Neural cell (in vitro differentiated cells): ENCODE measurements at regions not wholly inside any gene's neighbourhood (a gene's known extent, or its start where the extent isn't known, plus 50 kb on each side); places are given as distances from the start of the nearest gene placed in this dataset.

ENCODE experiments used
- H2AFZ ChIP-seq: fragments of 200-600, 300-800 bp; sonication (generic), shearing (Covaris generic); 2 replicates; pipeline ENCODE4 v1.6.0; 2014; ENCODE audit warnings: low read depth, mild to moderate bottlenecking, antibody characterized with exemption, low read length, moderate library complexity
- H3F3A ChIP-seq: fragments of 200-600 bp; shearing (Covaris generic); 2 replicates; pipeline ENCODE4 v1.6.1; 2016; ENCODE audit warnings: mild to moderate bottlenecking, moderate library complexity, mixed read lengths, antibody characterized with exemption, low read length; ENCODE audit not compliant: insufficient read depth, poor library complexity, severe bottlenecking
- H3K27ac ChIP-seq: fragments of 200-600, 300-800 bp; sonication (generic), shearing (Covaris generic); 2 replicates; pipeline ENCODE4 v1.5.1; 2014; ENCODE audit warnings: mild to moderate bottlenecking, low read length, moderate library complexity
- H3K27me3 ChIP-seq: fragments of 300-800, 200-600 bp; sonication (generic), shearing (Covaris generic); 2 replicates; pipeline ENCODE4 v1.6.0; 2014; ENCODE audit warnings: mild to moderate bottlenecking, low read depth, low read length, moderate library complexity; ENCODE audit not compliant: insufficient read depth
- H3K36me3 ChIP-seq: fragments of 300-800, 200-600 bp; sonication (generic), shearing (Covaris generic); 2 replicates; pipeline ENCODE4 v1.5.1; 2014; ENCODE audit warnings: mild to moderate bottlenecking, antibody characterized with exemption, low read length, moderate library complexity; ENCODE audit not compliant: insufficient read depth
- H3K4me2 ChIP-seq: fragments of 300-800, 200-600 bp; sonication (generic), shearing (Covaris generic); 2 replicates; pipeline ENCODE4 v1.6.0; 2014; ENCODE audit warnings: mild to moderate bottlenecking, low read length
- H3K4me3 ChIP-seq: fragments of 300-800, 200-600 bp; sonication (generic), shearing (Covaris generic); 2 replicates; pipeline ENCODE4 v1.5.1; 2014; ENCODE audit warnings: mild to moderate bottlenecking, low read length, moderate library complexity
- H3K79me2 ChIP-seq: fragments of 200-600 bp; shearing (Covaris generic); replicated peaks from 2 replicates; pipeline ENCODE4 v1.6.0; 2014; ENCODE audit warnings: mild to moderate bottlenecking, low read length, moderate library complexity; ENCODE audit not compliant: insufficient read depth
- H3K9ac ChIP-seq: fragments of 300-800, 200-600 bp; sonication (generic), shearing (Covaris generic); 2 replicates; pipeline ENCODE4 v1.6.1; 2016; ENCODE audit warnings: mild to moderate bottlenecking, low read length, mixed read lengths
- H3K9me2 ChIP-seq: fragments of 200-600 bp; shearing (Covaris generic); 2 replicates; pipeline ENCODE4 v1.6.1; 2016; ENCODE audit warnings: mild to moderate bottlenecking, low read length, mixed read lengths; ENCODE audit not compliant: insufficient read depth
- H3K9me3 ChIP-seq: fragments of 200-600, 300-800 bp; sonication (generic), shearing (Covaris generic); 2 replicates; pipeline ENCODE4 v1.6.1; 2016; ENCODE audit warnings: mild to moderate bottlenecking, mixed run types, low read length, moderate library complexity, mixed read lengths
- H4K20me1 ChIP-seq: fragments of 200-600 bp; shearing (Covaris generic); 2 replicates; pipeline ENCODE4 v1.6.1; 2016; ENCODE audit warnings: mild to moderate bottlenecking, mixed run types; ENCODE audit not compliant: insufficient read depth
- EP300 ChIP-seq: fragments of 450-650 bp; conservative IDR thresholded peaks from 2 replicates; pipeline ENCODE4 v1.6.1; 2014; ENCODE audit warnings: antibody characterized with exemption, mild to moderate bottlenecking, moderate library complexity; ENCODE audit not compliant: poor library complexity, severe bottlenecking
- EZH2 ChIP-seq: fragments of 200-600, 300-800 bp; shearing (Covaris generic), sonication (generic); IDR thresholded peaks from 2 replicates; pipeline ENCODE4 v1.6.1; 2014; ENCODE audit warnings: antibody characterized with exemption, low read length, borderline replicate concordance, mild to moderate bottlenecking; ENCODE audit not compliant: insufficient read depth, poor library complexity, severe bottlenecking
- MXI1 ChIP-seq: fragments of 450-650 bp; conservative IDR thresholded peaks from 2 replicates; pipeline ENCODE4 v1.6.1; 2014; ENCODE audit warnings: antibody characterized with exemption, mild to moderate bottlenecking; ENCODE audit not compliant: poor library complexity, severe bottlenecking
- POLR2AphosphoS5 ChIP-seq: IDR thresholded peaks from 2 replicates; pipeline ENCODE4 v1.6.1; 2012
- RAD21 ChIP-seq: fragments of 450-650 bp; conservative IDR thresholded peaks from 2 replicates; pipeline ENCODE4 v1.6.1; 2014; ENCODE audit warnings: antibody characterized with exemption, mild to moderate bottlenecking, moderate library complexity
- SMC3 ChIP-seq: fragments of 450-650 bp; conservative IDR thresholded peaks from 2 replicates; pipeline ENCODE4 v1.6.1; 2014; ENCODE audit warnings: antibody characterized with exemption, mild to moderate bottlenecking, moderate library complexity; ENCODE audit not compliant: poor library complexity
- TAF1 ChIP-seq: IDR thresholded peaks from 2 replicates; pipeline ENCODE4 v1.6.1; 2012; ENCODE audit warnings: low read depth
- TF ChIP-seq, protein P1 (sequence below): fragments of 450-650 bp; IDR thresholded peaks from 2 replicates; pipeline ENCODE4 v1.5.1; 2014; ENCODE audit warnings: antibody characterized with exemption, mild to moderate bottlenecking, moderate library complexity; ENCODE audit not compliant: poor library complexity, severe bottlenecking
- TF ChIP-seq, protein P2 (sequence below): IDR thresholded peaks from 2 replicates; pipeline ENCODE4 v1.6.1; 2012; ENCODE audit warnings: borderline replicate concordance

DNA sequence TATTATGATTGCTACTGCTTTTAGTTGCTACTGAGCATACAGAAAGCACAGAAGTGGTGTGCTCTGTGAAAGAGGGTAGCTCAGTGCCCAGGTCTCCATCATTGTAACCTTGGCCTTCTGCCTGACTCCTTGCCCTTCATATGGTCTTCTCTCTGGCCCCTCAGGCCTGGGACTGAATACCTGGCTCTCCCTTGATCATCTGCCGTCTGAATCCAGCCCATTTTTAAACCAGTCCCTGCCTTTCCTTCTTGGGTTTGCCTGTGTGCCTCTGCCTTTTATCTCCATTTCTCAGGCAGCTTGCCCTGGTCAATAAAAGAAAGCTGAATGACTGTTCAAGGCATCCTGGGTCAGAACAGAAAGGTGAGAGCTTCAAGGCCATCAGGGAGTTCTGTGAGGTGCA is 109.1 kb upstream of the ZNF438 start:
- H3K27ac ChIP-seq = no peak overlapping the region
- H3K79me2 ChIP-seq = no peaks in the 10 kb centered on the region
- no peak overlapping the region for H2AFZ ChIP-seq
- no peaks in the 10 kb centered on the region for H4K20me1 ChIP-seq
- H3K9ac ChIP-seq = no peak overlapping the region
- no peaks in the 10 kb centered on the region for H3K9me3 ChIP-seq
- TF ChIP-seq TAF1 = no peak
- no peak for TF ChIP-seq MXI1
- no peak for TF ChIP-seq EP300
- TF ChIP-seq RAD21 = no peak
- TF ChIP-seq, protein P1, sequence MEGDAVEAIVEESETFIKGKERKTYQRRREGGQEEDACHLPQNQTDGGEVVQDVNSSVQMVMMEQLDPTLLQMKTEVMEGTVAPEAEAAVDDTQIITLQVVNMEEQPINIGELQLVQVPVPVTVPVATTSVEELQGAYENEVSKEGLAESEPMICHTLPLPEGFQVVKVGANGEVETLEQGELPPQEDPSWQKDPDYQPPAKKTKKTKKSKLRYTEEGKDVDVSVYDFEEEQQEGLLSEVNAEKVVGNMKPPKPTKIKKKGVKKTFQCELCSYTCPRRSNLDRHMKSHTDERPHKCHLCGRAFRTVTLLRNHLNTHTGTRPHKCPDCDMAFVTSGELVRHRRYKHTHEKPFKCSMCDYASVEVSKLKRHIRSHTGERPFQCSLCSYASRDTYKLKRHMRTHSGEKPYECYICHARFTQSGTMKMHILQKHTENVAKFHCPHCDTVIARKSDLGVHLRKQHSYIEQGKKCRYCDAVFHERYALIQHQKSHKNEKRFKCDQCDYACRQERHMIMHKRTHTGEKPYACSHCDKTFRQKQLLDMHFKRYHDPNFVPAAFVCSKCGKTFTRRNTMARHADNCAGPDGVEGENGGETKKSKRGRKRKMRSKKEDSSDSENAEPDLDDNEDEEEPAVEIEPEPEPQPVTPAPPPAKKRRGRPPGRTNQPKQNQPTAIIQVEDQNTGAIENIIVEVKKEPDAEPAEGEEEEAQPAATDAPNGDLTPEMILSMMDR = no peak
- TF ChIP-seq EZH2 = no peak
- TF ChIP-seq POLR2AphosphoS5 = no peak
- TF ChIP-seq SMC3 = no peak
- TF ChIP-seq, protein P2, sequence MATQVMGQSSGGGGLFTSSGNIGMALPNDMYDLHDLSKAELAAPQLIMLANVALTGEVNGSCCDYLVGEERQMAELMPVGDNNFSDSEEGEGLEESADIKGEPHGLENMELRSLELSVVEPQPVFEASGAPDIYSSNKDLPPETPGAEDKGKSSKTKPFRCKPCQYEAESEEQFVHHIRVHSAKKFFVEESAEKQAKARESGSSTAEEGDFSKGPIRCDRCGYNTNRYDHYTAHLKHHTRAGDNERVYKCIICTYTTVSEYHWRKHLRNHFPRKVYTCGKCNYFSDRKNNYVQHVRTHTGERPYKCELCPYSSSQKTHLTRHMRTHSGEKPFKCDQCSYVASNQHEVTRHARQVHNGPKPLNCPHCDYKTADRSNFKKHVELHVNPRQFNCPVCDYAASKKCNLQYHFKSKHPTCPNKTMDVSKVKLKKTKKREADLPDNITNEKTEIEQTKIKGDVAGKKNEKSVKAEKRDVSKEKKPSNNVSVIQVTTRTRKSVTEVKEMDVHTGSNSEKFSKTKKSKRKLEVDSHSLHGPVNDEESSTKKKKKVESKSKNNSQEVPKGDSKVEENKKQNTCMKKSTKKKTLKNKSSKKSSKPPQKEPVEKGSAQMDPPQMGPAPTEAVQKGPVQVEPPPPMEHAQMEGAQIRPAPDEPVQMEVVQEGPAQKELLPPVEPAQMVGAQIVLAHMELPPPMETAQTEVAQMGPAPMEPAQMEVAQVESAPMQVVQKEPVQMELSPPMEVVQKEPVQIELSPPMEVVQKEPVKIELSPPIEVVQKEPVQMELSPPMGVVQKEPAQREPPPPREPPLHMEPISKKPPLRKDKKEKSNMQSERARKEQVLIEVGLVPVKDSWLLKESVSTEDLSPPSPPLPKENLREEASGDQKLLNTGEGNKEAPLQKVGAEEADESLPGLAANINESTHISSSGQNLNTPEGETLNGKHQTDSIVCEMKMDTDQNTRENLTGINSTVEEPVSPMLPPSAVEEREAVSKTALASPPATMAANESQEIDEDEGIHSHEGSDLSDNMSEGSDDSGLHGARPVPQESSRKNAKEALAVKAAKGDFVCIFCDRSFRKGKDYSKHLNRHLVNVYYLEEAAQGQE = no peak
- H3K36me3 ChIP-seq = no peaks in the 10 kb centered on the region
- H3K9me2 ChIP-seq = no peaks in the 10 kb centered on the region
- no peaks in the 10 kb centered on the region for H3K27me3 ChIP-seq
- no peaks in the 10 kb centered on the region for H3F3A ChIP-seq
- H3K4me2 ChIP-seq = no peak overlapping the region
- no peak overlapping the region for H3K4me3 ChIP-seq

DNA sequence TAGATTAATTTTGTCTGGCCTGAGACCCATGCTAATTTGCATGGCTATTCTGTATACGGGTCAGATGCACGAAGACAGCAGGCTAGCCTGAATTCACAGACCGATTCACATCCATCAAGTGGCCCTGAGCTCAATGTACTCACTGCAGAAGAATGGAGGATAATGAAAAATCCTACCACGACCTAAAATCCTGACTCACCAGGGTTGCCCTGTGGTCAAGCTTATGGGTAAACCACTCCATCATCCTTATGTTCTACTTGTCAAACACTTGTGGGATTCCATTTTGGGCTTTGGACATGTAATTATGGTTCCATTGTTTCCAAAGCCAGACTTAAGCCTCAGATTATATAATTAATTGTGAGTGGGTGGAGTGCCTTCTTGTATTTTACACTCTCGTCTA is 110.4 kb upstream of the ZNF438 start:
- no peaks in the 10 kb centered on the region for H3K36me3 ChIP-seq
- TF ChIP-seq, protein P1 = no peak
- TF ChIP-seq, protein P2 = no peak
- TF ChIP-seq MXI1 (no peak), SMC3 (no peak), EP300 (no peak), RAD21 (no peak), POLR2AphosphoS5 (no peak), EZH2 (no peak)
- H3K9ac ChIP-seq = no peak overlapping the region
- H3K4me3 ChIP-seq = no peak overlapping the region
- H3K27ac ChIP-seq = no peak overlapping the region
- no peaks in the 10 kb centered on the region for H3K9me3 ChIP-seq
- no peaks in the 10 kb centered on the region for H3K79me2 ChIP-seq
- no peaks in the 10 kb centered on the region for H4K20me1 ChIP-seq
- H3K27me3 ChIP-seq = no peaks in the 10 kb centered on the region
- no peak overlapping the region for H3K4me2 ChIP-seq
- H2AFZ ChIP-seq = no peak overlapping the region
- no peaks in the 10 kb centered on the region for H3K9me2 ChIP-seq
- no peaks in the 10 kb centered on the region for H3F3A ChIP-seq
